ENCODE measurements at regions not wholly inside any gene's neighbourhood (a gene's known extent, or its start where the extent isn't known, plus 50 kb on each side); places are given as distances from the start of the nearest gene placed in this dataset.

DNA sequence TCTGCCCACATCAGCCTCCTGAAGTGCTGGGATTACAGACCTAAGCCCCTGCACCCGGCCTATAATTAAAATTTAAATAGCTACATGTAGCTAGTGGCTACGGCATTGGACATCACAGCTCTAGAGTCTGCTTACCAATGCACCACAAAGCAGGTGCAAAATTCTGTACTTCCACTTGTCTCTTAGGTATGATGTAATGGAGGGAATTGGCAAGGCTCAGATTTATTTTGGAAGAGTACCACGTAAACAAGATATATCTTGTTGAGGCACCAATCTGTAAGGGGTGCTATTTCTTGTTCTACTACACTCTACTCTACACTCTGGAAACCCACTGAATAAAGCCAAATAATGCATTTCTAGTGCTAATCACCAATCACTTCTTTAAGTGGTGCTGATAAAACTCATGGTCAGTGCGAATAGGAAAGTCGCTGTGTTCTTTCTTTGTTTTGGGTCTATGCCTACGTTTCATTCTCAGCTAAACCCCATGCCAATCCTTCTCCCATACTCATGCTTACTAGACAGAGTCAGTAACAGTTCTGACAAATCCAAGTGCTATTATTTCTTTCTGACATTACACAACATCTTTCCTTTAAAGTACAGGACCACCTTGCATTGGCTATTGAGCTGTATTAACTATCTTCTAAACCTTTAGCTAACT lies 92.3 kb downstream of the GC start:
- DNase-seq (ENCODE audit: low read depth): no peak

GRCh38 chr4:71689822-71690221 lies 94.1 kb downstream of the GC start:
- DNase-seq (ENCODE audit: low read depth): no peak

DNA sequence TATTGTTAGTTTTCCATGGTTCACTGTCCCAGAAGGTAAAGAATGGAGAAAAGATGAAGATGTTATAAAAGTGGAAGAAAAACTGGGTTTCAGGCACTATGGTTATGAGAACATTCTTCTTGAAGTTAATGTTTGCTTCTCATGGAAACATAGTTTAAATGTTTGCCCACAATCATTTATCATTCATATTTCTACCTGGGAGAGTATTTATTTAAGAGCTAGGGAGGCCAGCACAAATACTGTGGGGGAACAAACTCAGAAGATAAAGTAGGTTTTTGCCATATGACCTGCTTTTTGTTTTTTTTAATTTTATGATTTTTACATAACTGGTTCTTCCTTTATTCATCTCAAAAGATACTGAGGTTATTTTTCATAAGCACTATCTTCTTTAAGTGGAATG lies 96.8 kb downstream of the GC start:
- DNase-seq (ENCODE audit: low read depth): no peak

- DNase-seq (ENCODE audit: low read depth): no peak
Measured at GRCh38 chr4:71685975-71686374, 97.9 kb downstream of the GC start.

DNA sequence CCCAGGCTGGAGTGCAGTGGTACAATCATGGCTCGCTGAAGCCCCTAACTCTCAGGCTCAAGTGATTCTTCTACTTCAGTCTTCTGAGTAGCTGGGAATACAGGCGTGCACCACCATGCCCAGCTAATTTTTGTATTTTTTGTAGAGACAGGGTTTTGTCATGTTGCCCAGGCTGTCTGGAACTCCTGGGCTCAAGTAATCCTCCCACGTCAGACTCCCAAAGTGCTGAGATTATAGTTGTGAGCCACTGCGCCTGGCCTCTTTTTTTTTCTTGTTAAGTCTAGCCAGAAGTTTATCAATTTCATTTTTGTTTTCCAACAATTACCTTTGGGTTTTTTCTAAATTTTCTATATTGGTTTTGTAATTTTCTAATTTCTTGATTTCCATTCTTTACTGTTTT lies 100.6 kb downstream of the GC start:
- DNase-seq (ENCODE audit: low read depth): no peak

GRCh38 chr4:71680706-71681105 lies 103.2 kb downstream of the GC start:
- no peak for DNase-seq (ENCODE audit: low read depth)

DNA sequence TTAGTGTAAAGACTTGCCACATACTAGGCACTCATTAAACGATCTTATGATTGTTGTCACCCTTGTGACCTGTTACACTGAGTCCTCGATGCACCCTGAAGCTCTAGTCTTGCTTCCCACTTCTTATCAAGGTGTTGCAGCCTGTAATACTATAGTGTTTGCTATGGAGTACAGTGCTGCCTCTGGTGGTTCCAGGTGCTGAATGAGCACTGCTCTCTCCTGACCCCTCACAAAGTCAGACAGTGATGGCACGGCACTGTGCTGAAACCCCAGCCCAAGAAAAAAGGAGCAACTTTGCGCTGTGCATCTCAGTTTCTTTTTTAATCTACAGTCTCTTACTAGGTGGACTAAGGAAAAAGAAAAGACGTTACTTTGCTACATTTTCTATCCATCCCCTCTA lies 106.3 kb downstream of the GC start:
- no peak for DNase-seq (ENCODE audit: low read depth)

DNA sequence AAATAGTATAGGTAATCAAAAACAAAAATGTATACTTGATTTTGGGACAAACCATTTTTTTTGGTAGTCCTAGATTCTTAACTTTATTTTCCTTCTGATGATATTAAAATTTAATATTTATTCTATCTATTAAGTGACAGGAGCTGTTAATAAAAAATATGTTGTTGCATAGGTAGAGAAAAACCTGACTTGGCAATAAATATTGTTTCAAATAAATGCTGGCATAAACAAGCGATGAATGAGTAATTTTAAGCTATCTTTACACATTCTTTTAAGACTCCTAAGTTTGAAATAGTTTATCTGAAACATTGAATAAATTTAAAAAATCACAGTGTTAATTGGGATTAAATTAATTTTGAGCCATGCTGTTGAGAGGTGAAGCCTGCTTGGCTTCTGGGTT lies 114.6 kb downstream of the GC start:
- no peak for DNase-seq (ENCODE audit: low read depth)

GRCh38 chr4:71665358-71665757 lies 118.5 kb downstream of the GC start:
- no peak for DNase-seq (ENCODE audit: low read depth)

- DNase-seq (ENCODE audit: low read depth): no peak
Measured at GRCh38 chr4:71664366-71664765, 119.5 kb downstream of the GC start.

DNA sequence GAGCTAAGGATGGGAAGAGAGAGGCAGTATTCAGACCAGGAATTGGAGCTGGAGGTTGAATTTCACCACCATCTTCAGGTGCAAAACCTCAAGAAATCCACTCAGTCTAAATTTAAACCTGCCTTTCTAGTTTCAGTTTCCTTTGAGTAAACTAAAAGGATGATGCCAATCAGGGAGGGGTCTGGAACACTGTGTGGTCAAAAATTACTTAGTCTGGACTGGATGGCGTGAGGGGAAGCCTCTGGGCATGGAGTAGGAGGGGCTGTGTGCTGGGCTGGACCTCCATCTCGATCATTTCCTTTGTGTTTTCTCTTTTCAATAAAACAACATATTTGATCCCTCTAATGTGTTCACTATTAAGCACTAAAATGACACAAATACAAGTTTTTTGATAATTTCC lies 120.1 kb downstream of the GC start:
- no peak for DNase-seq (ENCODE audit: low read depth)

DNA sequence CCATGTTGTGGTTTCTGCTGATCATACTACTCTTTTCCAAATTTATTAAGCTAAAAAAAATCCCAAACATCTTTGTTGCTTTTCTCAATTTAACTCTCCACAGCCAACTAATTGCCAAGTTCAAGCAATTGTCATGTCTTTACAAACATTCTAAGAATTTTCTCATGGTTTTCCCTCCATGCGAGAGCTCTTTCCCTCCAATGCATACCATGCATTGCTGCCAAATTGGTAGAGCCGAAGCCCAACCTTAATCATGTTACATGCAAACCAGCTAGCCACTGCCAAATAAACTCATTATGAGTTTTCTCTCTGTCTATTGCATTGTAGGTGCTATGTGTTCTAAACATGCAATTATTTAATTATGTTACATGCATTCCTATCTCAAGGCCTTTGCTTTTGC lies 123.9 kb downstream of the GC start:
- DNase-seq (ENCODE audit: low read depth): no peak

- DNase-seq (ENCODE audit: low read depth): no peak
Measured at GRCh38 chr4:71648923-71649322, 135.0 kb downstream of the GC start.

GRCh38 chr4:71648448-71648847 lies 135.4 kb downstream of the GC start:
- no peak for DNase-seq (ENCODE audit: low read depth)

GRCh38 chr4:71639380-71639779 lies 144.5 kb downstream of the GC start:
- DNase-seq (ENCODE audit: low read depth): no peak

GRCh38 chr4:71635139-71635748 lies 148.6 kb downstream of the GC start:
- peak; percentile 3 for DNase-seq (ENCODE audit: low read depth)

DNA sequence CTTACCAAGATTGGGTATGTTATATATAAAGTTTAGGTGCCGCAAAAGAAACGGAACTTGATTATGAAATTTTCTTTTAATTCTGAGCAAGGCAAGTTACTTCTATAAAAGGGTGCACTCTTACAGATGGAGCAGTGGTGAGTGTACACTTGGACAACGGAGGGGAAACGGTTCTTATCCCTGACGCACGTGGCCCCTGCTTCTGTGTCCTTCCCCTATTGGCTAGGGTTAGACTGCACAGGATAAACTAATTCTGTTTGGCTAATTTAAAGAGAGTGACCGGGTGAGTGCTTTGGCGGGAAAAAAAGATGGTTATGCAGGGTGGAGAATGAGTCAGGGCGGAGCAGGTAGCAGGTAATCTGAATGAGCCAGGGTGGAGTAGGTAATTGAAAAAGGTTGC lies 149.5 kb downstream of the GC start:
- no peak for DNase-seq (ENCODE audit: low read depth)

- DNase-seq (ENCODE audit: low read depth): no peak
Measured at GRCh38 chr4:71630803-71631202, 153.1 kb downstream of the GC start.

DNA sequence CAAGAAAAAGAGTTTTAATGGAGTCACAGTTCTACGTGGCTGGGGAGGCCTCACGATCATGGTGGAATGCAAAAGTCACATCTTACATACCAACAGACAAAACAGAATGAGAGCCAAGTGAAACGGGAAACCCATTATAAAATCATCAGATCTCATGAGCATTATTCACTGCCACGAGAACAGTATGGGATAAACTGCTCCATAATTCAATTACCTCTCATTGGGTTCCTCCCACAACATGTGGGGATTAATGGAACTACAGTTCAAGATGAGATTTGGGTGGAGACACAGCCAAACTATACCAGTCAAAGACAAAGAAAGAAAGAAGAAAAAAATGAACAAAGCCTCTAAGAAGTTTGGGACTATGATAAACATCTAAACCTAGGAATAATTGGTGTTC lies 158.9 kb downstream of the GC start:
- DNase-seq (ENCODE audit: low read depth): no peak

All from LHCN-M2 (cell line).